ENCODE measurements at regions not wholly inside any gene's neighbourhood (a gene's known extent, or its start where the extent isn't known, plus 50 kb on each side); places are given as distances from the start of the nearest gene placed in this dataset.

- peaks cover 0 to 5% (median 0%) of the 10 kb centered on the region in 4 donors for H3K9me3 ChIP-seq
- no peaks in the 10 kb centered on the region for H3K4me1 ChIP-seq
- H3K36me3 ChIP-seq, result no peaks in the 10 kb centered on the region
- TF ChIP-seq EP300 (IDR thresholded peaks at IDR 0.05), result no peak
- no peak for TF ChIP-seq CTCF (IDR thresholded peaks at IDR 0.05)
- TF ChIP-seq POLR2A (IDR thresholded peaks at IDR 0.05), result no peak
- H3K27me3 ChIP-seq, result peaks cover 0 to 23% of the 10 kb centered on the region in 2 donors
- DNase-seq (ENCODE audit: low spot score in 2 of 2), result no peak
- H3K27ac ChIP-seq, result no peak overlapping the region
- H3K4me3 ChIP-seq, result no peak overlapping the region
- WGBS, 2 donors, result 64 to 68% methylated on average over 6 of the region's 6 CpGs
Observed at GRCh38 chr17:79295307-79295706, 220.7 kb downstream of the ENGASE start.

GRCh38 chr17:79294459-79295071 is 219.9 kb downstream of the ENGASE start:
- no peak overlapping the region for H3K27ac ChIP-seq
- TF ChIP-seq EP300 (IDR thresholded peaks at IDR 0.05), result no peak
- no peak for TF ChIP-seq POLR2A (IDR thresholded peaks at IDR 0.05)
- TF ChIP-seq CTCF (IDR thresholded peaks at IDR 0.05), result no peak
- H3K36me3 ChIP-seq, result no peaks in the 10 kb centered on the region
- no peak overlapping the region for H3K4me3 ChIP-seq
- peaks cover 0 to 5% (median 0%) of the 10 kb centered on the region in 4 donors for H3K9me3 ChIP-seq
- no peaks in the 10 kb centered on the region for H3K4me1 ChIP-seq
- WGBS, 2 donors, result 25 to 32% methylated on average over 17 to 26 of the region's 26 CpGs
- peaks cover 0 to 15% of the 10 kb centered on the region in 2 donors for H3K27me3 ChIP-seq
- peak in 1 of 2 donors; percentile 41 for DNase-seq (ENCODE audit: low spot score in 2 of 2)

GRCh38 chr17:79292501-79292900 is 217.9 kb downstream of the ENGASE start:
- 84 to 86% methylated on average over 6 of the region's 6 CpGs for WGBS, 2 donors
- no peak for DNase-seq (ENCODE audit: low spot score in 2 of 2)
- H3K36me3 ChIP-seq, result no peaks in the 10 kb centered on the region
- H3K4me3 ChIP-seq, result no peak overlapping the region
- peaks cover 0 to 19% of the 10 kb centered on the region in 2 donors for H3K27me3 ChIP-seq
- TF ChIP-seq CTCF (IDR thresholded peaks at IDR 0.05), result no peak
- no peak for TF ChIP-seq EP300 (IDR thresholded peaks at IDR 0.05)
- TF ChIP-seq POLR2A (IDR thresholded peaks at IDR 0.05), result no peak
- no peaks in the 10 kb centered on the region for H3K4me1 ChIP-seq
- H3K27ac ChIP-seq, result no peak overlapping the region
- peaks cover 0 to 5% (median 0%) of the 10 kb centered on the region in 4 donors for H3K9me3 ChIP-seq

- Histone ChIP-seq H3K36me3 (no peaks in the 10 kb centered on the region), H3K9me3 (peaks cover 0 to 5% (median 0%) of the 10 kb centered on the region in 4 donors), H3K27ac (no peak overlapping the region), H3K4me3 (no peak overlapping the region), H3K4me1 (no peaks in the 10 kb centered on the region), H3K27me3 (peaks cover 0 to 20% of the 10 kb centered on the region in 2 donors)
- no peak for DNase-seq (ENCODE audit: low spot score in 2 of 2)
- WGBS, 2 donors, result 52 to 60% methylated on average over 2 to 3 of the region's 3 CpGs
- TF ChIP-seq POLR2A (IDR thresholded peaks at IDR 0.05), result no peak
- TF ChIP-seq CTCF (IDR thresholded peaks at IDR 0.05), result no peak
- TF ChIP-seq EP300 (IDR thresholded peaks at IDR 0.05), result no peak
Observed at GRCh38 chr17:79291391-79291790, 216.8 kb downstream of the ENGASE start.

- 56 to 71% methylated on average over 4 of the region's 4 CpGs for WGBS, 2 donors
- peaks cover 0 to 26% of the 10 kb centered on the region in 2 donors for H3K27me3 ChIP-seq
- no peak for TF ChIP-seq POLR2A (IDR thresholded peaks at IDR 0.05)
- TF ChIP-seq CTCF (IDR thresholded peaks at IDR 0.05), result no peak
- TF ChIP-seq EP300 (IDR thresholded peaks at IDR 0.05), result no peak
Observed at GRCh38 chr17:79290726-79291125, 216.1 kb downstream of the ENGASE start.

More at GRCh38 chr17:79290726-79291125, 216.1 kb downstream of the ENGASE start:
- no peak overlapping the region for H3K27ac ChIP-seq
- no peak for DNase-seq (ENCODE audit: low spot score in 2 of 2)
- peaks cover 0 to 5% (median 0%) of the 10 kb centered on the region in 4 donors for H3K9me3 ChIP-seq
- H3K4me1 ChIP-seq, result no peaks in the 10 kb centered on the region
- H3K4me3 ChIP-seq, result no peak overlapping the region
- no peaks in the 10 kb centered on the region for H3K36me3 ChIP-seq

All from tibial nerve (tissue), 4 donors.